HepG2 (cell line): ENCODE measurements at regions not wholly inside any gene's neighbourhood (a gene's known extent, or its start where the extent isn't known, plus 50 kb on each side); places are given as distances from the start of the nearest gene placed in this dataset.

Experiments
- BORCS8-MEF2B ChIP-seq: sonication (generic); formaldehyde crosslinking; IDR thresholded peaks from 2 replicates; pipeline ENCODE4 v1.8.0; 2022; ENCODE audit warnings: mild to moderate bottlenecking, missing genetic modification reagents
- BRD4 ChIP-seq: sonication (generic); formaldehyde crosslinking; IDR thresholded peaks from 2 replicates; pipeline ENCODE4 v1.4.0; 2020; ENCODE audit warnings: missing genetic modification reagents
- CENPX ChIP-seq: sonication (generic); formaldehyde crosslinking; IDR thresholded peaks from 2 replicates; pipeline ENCODE4 v1.9.0; 2021; ENCODE audit warnings: mild to moderate bottlenecking, missing genetic modification reagents, moderate library complexity
- ETV5 ChIP-seq: IDR thresholded peaks from 2 replicates; pipeline ENCODE4 v1.6.1; 2018; ENCODE audit warnings: missing biosample characterization, missing genetic modification reagents, inconsistent platforms, borderline replicate concordance
- IKZF1 ChIP-seq: fragments of 450-650 bp; IDR thresholded peaks from 2 replicates; pipeline ENCODE4 v1.7.1; 2016
- KLF13 ChIP-seq: sonication (generic); formaldehyde crosslinking; IDR thresholded peaks from 2 replicates; pipeline ENCODE4 v1.4.0; 2020; ENCODE audit warnings: mild to moderate bottlenecking, missing genetic modification reagents
- NRL ChIP-seq: sonication (generic); formaldehyde crosslinking; IDR thresholded peaks from 2 replicates; pipeline ENCODE4 v1.5.0; 2020; ENCODE audit warnings: missing genetic modification reagents, mild to moderate bottlenecking, moderate library complexity, borderline replicate concordance
- POLR2AphosphoS5 ChIP-seq: IDR thresholded peaks from 2 replicates; pipeline ENCODE4 v1.6.1; 2012; ENCODE audit warnings: low read depth, low read length
- ZC3H13 ChIP-seq: sonication (generic); formaldehyde crosslinking; IDR thresholded peaks from 2 replicates; pipeline ENCODE4 v1.8.1; 2023; ENCODE audit warnings: mild to moderate bottlenecking, missing genetic modification reagents, moderate library complexity
- ZNF251 ChIP-seq: sonication (generic); formaldehyde crosslinking; IDR thresholded peaks from 2 replicates; pipeline ENCODE4 v1.9.0; 2021; ENCODE audit warnings: mild to moderate bottlenecking, missing genetic modification reagents
- TF ChIP-seq, protein P1 (sequence below): sonication (generic); formaldehyde crosslinking; IDR thresholded peaks from 2 replicates; pipeline ENCODE4 v1.5.0; 2020; ENCODE audit warnings: missing genetic modification reagents
- TF ChIP-seq, protein P2 (sequence below): IDR thresholded peaks from 2 replicates; pipeline ENCODE4 v1.6.1; 2016; ENCODE audit warnings: low read depth, borderline replicate concordance
- TF ChIP-seq, protein P3 (sequence below): sonication (generic); formaldehyde crosslinking; IDR thresholded peaks from 2 replicates; pipeline ENCODE4 v1.9.0; 2022; ENCODE audit warnings: low read depth, missing genetic modification reagents
- TF ChIP-seq, protein P4 (sequence below): sonication (generic); formaldehyde crosslinking; IDR thresholded peaks from 2 replicates; pipeline ENCODE4 v1.4.0; 2020; ENCODE audit warnings: missing genetic modification reagents, low read depth, mild to moderate bottlenecking, borderline replicate concordance

DNA sequence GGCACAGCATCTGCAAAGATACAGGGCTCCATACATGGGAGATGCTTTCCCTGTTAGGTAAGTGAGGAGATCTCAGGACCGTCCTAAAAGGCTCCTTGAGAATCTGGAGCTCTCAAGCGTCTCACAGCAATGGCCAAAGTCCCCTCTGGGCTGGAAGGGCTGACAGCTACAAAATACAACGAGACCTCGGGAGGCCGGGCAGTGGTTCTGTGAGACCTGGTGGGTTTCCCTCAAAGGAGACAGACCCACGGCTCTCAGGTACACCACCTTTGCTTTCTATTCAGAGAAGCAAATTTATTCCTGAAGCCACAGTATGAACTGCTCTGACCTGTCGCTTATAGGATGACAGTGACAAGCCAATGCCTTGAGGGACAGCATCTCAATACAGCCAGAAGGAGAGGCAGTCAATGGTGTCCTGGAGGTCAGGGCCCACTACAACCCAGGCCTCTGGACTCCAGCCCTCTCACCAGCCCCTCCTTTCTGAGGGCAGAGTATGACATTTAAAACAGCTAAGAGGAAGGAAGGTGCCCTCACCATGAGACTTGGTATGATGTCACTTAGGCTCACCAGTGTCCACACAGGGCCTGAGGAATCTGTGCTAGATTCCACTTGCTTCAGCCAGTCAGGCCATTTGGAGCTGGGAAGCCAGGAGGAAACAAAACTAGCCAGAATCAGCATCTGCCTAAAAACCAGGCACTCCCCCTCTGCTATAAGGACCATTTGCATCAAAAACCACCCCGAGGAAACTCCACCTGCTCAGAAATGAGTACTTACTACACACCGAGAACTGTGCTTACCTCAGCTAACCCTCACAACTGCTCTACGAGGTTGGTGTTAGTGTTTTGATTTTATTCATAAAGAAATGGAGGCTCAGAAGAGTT lies 86.5 kb upstream of the FSTL4 start (continued):
- TF ChIP-seq, protein P1, sequence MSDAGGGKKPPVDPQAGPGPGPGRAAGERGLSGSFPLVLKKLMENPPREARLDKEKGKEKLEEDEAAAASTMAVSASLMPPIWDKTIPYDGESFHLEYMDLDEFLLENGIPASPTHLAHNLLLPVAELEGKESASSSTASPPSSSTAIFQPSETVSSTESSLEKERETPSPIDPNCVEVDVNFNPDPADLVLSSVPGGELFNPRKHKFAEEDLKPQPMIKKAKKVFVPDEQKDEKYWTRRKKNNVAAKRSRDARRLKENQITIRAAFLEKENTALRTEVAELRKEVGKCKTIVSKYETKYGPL (CRISPR knock-in tag), result no peak
- TF ChIP-seq KLF13 (CRISPR knock-in tag) (no peak), NRL (CRISPR knock-in tag) (no peak), BRD4 (CRISPR knock-in tag) (no peak), POLR2AphosphoS5 (no peak), ZNF251 (CRISPR knock-in tag) (no peak), CENPX (CRISPR knock-in tag) (no peak), ETV5 (no peak), BORCS8-MEF2B (CRISPR knock-in tag) (no peak), ZC3H13 (CRISPR knock-in tag) (no peak), IKZF1 (no peak)
- TF ChIP-seq, protein P2, sequence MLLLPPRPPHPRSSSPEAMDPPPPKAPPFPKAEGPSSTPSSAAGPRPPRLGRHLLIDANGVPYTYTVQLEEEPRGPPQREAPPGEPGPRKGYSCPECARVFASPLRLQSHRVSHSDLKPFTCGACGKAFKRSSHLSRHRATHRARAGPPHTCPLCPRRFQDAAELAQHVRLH, result no peak
- TF ChIP-seq, protein P3, sequence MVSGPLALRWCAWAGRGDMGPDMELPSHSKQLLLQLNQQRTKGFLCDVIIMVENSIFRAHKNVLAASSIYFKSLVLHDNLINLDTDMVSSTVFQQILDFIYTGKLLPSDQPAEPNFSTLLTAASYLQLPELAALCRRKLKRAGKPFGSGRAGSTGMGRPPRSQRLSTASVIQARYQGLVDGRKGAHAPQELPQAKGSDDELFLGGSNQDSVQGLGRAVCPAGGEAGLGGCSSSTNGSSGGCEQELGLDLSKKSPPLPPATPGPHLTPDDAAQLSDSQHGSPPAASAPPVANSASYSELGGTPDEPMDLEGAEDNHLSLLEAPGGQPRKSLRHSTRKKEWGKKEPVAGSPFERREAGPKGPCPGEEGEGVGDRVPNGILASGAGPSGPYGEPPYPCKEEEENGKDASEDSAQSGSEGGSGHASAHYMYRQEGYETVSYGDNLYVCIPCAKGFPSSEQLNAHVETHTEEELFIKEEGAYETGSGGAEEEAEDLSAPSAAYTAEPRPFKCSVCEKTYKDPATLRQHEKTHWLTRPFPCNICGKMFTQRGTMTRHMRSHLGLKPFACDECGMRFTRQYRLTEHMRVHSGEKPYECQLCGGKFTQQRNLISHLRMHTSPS (CRISPR knock-in tag), result no peak
- TF ChIP-seq, protein P4, sequence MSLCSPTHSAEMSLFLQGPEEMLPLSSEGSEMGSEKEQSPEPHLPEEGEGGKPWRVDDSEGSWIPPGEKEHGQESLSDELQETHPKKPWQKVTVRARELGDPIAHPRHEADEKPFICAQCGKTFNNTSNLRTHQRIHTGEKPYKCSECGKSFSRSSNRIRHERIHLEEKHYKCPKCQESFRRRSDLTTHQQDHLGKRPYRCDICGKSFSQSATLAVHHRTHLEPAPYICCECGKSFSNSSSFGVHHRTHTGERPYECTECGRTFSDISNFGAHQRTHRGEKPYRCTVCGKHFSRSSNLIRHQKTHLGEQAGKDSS (CRISPR knock-in tag), result no peak
